ENCODE measurements at regions not wholly inside any gene's neighbourhood (a gene's known extent, or its start where the extent isn't known, plus 50 kb on each side); places are given as distances from the start of the nearest gene placed in this dataset.

DNA sequence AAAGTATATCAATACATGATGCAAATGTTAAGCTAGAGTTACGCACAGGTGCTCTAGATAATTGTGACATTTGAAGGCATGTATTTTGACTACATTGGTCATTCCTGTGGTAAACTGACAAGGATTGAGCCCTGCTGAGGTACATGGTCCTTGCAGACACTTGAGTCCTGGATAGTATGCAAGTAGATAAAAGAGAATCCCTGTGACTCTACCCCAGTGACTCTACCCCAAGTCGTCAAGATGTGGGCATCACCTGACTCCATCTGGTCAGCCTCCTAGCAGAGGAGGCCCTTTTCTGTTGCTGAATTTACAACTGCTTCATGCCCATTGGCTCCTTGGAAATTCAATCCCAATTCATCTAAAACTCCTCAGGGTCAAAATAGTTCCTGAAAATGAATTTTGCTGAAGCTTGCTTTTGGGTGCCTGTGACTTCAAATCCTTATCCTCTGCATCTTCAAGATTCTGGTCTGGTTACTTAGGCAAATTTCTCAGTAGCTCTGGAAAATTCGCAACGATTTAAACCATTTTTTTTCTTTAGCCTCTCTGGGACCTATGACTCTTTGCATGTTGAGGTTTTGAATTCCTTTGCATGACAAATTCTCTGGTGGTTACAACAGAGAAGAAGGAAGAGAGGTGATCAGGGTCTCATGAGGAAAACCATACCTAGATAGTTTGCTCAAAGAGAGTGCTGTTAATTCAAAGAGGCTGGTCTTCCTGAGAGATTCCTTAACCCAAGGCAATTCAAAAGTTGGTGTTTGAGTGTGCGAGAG is 422.1 kb downstream of the FGF9 start:
- DNase-seq (ENCODE audit: low spot score): no peak

DNA sequence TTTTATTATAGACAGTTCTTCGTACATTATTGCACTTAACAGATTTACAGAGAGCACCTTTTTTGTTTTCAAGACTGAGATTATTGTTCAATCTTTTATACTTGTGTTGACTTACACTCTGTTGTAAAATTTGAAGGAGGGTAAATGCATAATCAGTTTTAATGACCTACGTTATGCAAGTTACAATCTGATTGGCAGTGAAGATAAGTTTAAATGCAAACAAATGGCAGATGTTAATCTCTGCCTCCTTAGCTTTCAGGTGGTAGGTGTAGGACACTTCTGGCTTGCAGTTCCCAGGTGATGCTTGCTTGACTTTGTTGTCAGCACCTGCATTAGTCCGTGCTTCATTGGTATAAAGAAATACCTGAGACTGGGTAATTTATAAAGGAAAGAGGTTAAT is 424.9 kb downstream of the FGF9 start:
- no peak for DNase-seq (ENCODE audit: low spot score)

DNA sequence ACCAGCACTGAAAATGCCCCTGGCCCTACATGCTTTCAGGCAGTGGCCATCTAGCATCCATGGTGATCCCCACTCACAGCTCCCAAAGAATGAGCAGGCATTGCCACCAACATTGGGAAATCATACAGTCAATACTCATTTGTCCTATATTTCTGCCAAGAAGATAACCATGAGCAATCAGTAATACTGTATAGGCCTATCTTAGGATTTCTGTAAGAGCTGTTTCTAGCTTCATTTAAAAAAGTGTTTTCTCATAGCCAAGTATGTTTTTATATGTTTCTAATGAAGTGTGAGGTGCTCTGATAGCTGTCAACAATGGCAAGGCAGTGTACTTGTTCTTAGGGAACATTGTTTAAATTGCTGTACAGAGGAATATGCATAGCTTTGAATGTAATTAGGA is 428.7 kb downstream of the FGF9 start:
- no peak for DNase-seq (ENCODE audit: low spot score)

DNA sequence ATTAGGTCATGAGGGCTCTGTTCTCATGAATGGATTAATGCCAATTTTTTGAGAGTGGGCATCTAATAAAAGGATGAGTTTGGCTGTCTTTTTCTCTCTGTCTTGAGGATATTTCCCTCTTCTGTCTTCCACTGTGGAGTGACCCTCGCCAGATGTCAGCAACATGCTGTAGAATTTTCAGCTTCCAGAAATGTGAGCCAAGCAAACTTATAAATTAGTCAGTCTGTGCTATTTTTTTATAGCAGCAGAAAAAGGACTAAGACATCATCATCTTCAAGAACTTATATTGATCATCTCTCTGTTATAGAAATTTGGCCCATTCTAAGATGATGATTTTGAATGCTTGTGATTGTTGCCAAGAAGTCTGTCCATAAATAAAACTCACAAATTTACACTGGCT is 431.4 kb downstream of the FGF9 start:
- no peak for DNase-seq (ENCODE audit: low spot score)

DNA sequence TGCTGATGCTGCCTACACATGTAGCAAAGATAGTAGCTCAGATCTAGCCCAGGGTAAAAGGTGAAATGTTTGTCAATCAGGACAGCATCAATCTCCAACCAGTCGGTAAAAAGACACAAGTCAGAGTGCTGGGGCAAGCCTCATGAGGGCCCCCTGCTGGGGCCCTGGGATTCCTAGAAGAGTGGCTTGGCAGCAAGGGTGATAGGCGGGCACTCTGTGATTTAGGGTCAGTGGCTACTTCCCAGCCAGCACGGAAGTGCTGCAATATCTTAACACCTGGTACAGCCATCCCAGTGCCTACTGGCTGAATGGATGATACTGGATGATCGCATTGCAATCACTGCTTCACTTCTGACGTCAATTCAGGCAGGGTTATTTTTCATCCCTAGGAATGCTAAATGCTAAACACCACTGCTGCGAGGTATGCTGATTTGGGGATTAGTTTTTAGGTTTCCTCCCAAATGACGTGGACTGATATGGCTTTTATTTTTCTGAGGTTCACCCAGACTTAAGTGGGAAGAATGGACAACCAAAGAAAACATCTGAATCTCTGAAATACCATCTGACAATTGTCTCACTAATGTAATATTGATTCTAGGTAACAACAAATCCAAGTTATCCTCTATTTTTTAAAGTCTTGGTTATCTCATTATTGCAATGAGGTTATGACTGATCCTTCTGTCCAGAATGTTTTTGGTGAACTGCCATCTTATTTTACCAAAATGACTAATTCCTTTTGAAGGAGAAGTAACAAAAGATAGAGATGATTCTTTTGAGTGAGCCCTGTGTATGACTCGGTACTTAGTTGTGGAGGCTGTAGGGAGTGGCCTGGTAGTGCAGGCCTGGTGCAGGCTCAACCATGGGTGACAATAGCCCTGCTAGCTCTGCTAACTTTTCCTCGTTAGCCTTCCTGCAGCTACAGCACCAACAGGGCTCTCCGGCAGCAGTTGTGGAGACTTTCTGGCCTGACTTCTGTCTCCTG is 432.5 kb downstream of the FGF9 start:
- DNase-seq (ENCODE audit: low spot score): no peak

DNA sequence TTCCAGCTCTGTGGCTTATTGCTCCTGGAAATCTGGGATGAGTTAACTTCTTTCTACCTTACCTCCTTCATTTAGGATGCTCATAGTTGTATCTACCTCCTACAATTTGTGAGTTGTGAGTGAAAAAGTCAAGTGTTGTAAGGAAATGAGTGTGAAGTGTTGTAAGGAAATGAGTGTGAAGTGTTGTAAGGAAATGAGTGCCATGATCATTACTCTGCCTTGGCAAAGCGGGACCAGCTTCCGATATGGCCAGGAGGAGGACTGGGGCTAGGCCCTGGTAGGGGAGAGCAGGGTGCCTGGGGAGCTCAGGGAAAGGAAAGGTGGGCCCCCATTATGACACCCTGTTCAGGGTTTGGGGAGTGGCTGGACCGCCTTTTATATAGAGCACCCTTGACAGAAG is 435.2 kb downstream of the FGF9 start:
- DNase-seq (ENCODE audit: low spot score): no peak

DNA sequence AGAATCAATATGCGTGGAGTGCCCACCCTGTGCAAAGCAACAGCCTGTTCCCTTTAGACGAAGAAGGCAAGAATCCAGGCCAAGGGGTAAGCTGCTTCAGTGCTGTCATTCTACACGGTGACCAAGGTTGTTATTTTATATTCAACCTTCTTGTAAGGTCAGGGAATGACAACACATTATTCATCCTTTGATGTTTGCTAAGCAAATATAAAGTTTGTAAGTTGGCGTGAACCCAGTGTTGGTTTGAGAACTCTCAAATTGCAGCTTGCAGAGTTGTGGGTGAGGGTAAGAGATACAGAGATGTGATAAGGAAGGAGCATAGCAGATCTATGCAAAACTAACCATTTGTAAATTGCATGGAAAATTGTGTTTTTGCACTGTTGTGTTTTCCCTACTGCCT is 436.7 kb downstream of the FGF9 start:
- DNase-seq (ENCODE audit: low spot score): peak; percentile 23

DNA sequence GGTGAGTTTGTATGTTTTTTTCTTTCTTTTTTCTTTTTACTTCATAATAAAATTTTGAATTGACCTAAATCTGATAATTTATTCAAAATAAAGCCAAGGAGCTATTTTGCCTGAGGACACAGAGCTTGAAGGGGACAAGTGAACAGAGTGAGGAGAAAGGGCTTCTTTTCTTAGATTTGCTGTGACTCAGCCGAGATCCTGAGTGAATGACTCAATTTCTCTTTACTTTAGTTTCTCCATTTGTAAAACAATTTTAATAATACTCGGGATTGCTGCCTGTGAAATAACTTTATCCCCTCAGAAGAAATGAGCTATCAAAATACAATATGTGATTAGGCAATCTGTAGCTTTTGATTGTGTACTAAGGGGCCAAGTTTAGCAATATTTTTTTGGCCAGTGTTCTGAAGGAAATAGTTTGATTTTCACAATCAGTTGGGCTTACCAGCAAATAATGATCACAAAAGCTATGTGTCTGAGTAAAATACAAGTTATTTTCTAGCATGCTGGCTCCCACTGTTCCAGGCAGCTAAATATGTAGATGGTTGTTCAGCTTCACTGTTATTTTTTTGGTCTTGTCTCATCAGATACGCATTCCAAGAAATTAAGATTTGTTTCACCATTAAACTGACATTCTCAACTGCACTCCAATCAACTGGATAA is 437.5 kb downstream of the FGF9 start:
- DNase-seq (ENCODE audit: low spot score): no peak

DNA sequence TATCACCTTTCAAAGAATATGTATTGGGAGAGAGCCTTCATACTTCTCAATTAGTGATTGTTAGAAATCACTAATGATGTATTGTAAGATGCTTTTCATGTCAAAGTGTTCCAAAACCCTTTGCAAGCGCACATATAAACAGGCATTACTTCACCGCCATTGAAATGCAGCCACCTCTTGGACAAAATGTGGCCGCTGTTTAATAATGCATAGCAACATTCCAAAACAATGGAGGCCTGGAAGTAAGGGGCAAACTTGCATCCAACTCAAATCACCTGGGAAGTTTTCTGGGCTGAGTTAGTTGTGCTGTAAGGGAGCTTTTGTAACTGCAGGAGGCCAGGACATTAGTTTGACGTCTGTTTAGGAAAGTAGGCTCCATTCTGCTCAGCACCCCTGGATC is 438.1 kb downstream of the FGF9 start:
- DNase-seq (ENCODE audit: low spot score): no peak

DNA sequence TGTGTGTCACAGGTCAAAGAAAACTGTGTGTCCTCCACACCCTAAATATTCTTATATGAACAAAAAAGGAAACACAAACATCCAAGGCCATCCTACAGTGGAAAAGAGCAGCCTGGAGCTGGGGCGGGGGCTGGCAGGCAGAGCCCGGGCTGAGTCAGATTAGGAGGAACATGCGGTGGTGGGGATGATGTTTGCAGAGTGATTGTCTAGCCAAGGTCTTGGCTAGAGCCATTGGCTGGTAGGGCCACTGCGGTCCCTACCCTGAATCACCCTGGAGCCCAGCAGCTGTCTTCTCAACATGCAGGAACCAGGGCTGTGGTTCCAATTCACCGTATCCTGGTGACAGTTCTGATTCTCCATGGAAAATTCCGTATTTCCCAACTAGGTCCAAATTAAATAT is 439.5 kb downstream of the FGF9 start:
- DNase-seq (ENCODE audit: low spot score): peak; percentile 20

DNA sequence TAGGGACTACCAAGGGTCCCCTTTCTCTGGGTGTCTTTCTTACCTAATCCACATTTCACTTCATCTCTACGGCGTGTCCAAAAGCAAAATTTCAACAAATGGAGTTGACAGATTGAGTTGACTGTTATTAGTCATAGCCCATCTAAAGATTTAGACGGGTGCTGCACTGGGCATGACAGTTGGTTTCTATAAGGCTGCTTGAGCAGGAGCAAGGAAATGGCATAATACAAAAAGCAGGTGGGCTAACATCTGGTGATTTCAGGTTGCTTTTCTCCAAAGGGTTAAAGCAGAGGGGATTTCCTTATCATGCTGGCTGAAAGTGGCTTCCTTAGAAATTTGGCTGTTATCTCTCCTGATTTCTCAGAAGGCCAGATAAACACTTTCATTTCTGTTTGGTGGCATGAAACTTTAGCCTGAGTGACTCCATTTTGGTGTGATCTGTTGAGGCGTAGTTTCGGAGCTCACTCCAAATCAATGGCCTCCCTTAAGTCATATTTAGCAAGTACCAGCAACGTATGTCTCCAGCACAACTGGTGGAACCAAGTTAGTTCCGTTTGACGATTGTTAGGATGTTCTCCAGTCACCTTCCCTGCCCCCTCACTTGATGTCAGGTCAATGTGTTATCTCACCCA is 440.4 kb downstream of the FGF9 start:
- DNase-seq (ENCODE audit: low spot score): no peak

DNA sequence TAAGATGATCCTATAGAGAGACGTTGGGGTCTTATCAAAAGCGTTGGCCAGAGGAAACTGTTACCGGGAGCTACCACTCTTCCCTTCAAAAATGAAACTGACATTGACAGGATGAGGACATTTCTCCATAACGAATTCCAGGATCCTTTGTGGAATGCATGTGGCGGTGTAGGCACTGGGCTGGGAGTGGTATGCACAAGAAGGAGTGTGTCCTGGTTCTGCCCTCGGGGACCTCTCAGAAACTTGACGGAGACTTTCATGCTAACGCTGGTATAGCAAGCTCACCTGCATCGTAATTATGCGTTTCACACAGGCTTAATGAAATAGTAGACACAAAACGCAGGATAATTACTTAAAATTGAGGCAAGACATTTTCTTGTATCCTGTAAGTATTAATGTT is 441.1 kb downstream of the FGF9 start:
- DNase-seq (ENCODE audit: low spot score): no peak

DNA sequence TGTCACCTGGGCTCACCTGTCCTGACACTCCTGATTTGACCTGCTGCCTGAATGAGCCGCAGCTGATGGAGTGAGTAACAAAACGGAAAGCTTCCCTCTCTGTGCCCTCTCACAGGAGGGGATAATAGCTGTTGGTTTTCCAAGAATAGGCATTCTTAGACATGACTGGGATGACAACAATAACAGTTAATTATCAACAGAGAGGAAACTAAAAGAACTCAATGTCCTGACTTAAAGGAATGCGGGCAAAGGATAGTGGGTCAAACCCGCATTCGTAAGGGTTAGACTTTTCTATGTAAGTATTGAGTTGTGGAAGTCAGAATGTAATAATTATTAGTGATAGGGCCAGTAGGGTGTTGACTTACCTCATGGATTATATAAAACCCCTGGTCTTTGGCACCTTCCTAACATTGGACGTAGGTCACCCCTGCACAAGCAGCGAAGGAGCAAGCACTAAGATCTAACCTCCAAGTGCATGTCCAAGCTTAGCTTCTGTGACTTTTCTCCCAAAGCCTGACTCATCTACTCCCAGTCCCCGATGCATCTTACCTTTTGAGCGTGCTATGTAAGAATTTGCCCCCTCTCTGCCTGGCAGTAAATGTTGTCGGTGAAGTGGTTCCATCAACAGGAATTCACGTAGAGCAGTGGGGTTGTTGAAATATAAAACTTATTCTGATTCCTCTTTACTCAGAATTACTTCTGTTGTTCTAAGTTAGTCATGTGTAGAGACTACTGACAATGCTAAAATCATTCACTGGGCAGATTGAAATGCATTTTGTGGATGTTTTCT is 442.3 kb downstream of the FGF9 start:
- DNase-seq (ENCODE audit: low spot score): no peak

DNA sequence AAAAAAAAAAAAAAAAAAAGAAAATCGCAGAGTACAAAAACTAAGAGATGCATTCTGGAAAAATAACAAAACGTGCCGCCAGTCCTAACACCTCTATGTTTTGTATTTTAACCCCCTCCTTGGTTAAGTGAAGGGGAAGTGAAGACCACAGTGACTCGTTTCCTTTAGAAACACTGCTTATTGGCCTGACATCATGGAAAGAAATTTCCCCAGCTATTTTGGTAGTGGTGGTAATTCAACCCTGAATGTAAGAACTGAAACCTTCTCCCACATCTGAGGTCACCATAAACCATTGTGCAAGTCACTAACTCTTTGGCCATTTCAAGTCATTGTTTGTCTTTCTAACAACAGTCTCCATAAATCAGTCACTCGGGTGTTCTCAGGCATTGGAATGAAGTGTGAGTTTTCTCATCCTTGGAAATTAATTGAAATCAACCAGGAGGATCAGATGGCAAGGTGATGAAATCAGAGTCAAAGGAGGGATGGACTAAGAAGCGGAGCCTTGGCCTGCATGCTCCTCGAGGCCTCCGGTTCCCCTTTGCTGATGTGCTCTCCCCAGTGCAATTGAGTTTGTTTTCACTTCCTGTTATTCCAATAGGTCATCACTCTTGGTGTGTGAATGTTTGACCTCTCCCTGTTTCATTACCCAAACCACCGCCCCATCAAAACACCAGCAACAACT is 443.9 kb downstream of the FGF9 start:
- peak; percentile 48 for DNase-seq (ENCODE audit: low spot score)

DNA sequence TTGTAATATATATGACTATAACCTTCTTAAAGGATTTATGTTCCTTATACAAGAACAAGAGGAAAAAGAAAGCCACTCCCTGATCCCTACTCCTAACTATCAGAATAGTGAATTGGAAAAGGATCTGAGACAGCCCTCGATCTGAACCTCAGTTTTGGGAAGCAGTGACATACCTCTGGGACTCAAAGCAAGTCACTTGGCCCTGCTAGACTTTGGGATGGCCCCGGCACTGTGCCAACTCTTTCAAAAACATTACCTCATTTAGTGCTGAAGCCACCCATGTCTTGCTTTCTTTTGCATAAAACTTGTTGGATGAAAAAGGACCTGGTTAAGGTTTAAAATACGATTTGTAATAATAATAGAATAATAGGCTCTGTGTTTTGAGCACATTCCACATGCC is 447.3 kb downstream of the FGF9 start:
- DNase-seq (ENCODE audit: low spot score): no peak

DNA sequence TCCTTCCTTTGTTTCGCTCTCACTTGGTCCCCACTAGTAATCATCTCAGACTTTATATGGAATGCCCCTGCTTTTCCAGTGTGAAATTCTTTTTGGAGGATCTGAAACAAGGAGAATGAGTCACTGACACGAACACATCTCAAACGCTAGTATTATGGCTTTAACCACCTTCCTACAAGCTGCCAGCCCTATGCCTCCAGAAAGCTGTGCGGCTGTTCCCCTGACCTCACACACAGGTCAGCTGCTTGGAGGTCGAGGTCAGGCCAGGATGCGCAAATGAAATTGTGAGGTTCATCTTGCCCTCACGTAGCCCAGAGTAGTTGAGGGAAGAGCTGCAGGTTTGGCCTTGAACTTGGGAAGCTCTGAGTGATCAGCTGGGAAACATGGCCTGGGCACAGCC is 449.8 kb downstream of the FGF9 start:
- DNase-seq (ENCODE audit: low spot score): no peak

DNA sequence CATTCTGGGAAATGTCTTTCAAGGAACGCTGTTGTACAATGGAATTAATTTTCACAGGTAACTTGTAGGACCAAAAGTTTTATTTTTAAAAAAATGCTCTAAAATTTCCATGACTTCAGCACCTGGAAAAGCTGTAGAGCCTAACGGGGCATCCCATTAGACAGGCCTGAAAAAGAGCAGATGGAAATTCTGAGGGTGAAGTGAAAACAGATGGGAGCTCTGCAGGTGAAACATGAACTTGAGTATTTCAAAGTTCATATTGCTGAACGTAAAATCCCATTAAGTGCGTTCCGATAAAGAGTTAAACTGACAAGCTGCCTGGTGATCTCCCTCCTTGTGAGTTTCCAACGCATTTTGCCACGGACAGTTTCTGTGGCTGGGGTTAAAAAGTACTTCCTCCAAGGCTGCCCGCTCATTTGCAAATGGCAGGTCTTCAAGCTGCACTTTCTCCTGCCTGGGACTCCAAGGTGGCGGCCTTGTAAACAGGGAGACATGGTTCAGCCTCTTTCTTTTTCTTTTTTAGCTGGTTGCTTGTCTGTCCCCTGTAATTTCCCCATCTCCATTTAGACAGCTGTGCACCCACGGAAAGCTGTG is 450.4 kb downstream of the FGF9 start:
- no peak for DNase-seq (ENCODE audit: low spot score)

DNA sequence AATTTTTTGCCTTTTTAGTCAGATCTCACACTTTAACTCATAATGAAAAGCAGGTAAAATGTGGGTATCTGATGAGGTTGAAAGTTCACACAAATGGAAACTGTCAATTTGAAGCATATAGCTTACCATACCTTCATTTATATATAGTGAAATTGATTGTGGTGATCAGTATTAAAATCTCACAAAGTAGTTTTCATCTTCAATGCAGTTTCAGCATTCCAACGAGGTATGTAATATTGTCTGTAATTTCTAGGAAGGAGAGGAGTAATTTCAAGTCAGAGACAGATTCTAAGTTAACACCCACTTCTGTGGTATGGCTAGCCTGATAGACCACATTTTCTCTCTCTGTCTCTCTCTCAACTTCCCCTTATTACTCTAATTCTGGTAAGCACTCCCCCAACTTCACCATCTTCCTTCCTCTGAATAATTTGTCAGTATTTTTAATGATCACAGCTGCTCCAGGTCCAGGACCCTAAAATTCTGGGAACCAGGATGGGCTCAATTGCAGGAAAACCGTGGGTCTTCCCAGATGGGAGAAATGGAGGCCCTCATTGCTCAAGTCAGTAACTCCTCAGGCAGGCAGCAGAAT is 455.7 kb downstream of the FGF9 start:
- no peak for DNase-seq (ENCODE audit: low spot score)

DNA sequence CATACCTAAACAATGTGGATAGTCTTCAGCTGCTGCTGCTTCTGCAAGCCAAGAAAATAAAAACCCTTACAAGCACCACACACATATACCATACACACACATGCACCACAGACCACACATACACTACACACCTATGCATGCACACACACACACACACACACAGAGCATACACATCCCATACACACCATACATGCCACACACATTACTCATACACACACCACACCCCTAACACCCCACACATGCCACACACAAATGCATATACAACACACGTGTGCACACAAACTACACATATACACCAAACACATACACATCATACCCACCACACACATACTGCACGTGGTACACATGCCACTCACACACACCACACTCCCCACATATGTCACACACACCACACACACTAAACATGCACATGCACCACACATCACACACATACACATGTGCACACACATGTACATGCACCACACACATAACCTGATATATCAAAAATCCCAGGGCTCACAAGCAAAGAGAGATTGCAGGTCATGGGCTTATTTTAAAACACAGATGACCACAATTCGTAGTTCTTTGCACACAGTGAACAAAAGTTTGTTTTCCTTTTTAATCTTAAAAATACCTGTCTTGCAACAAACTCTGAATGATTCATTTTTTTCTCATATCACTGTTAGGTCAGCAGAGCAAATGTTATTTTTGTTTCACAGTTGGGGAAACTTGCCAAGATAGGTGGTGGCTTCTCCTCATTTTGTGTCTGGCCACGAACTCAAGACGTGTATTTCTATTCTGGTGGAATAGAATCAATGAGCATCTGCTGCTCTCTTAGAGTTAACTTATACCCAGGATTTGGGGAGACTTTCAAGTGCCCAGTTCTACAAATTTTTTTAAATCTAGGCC is 456.6 kb downstream of the FGF9 start:
- no peak for DNase-seq (ENCODE audit: low spot score)
